NCI-H1105 (cell line): ENCODE measurements at regions not wholly inside any gene's neighbourhood (a gene's known extent, or its start where the extent isn't known, plus 50 kb on each side); places are given as distances from the start of the nearest gene placed in this dataset.

Experiments used
- DNase-seq: peaks from one replicate; lab custom pipeline; 2025; lab: John Stamatoyannopoulos, UW

- DNase-seq: no peak
Measured at GRCh38 chr11:45436966-45437365, 150.8 kb upstream of the SYT13 start.

GRCh38 chr11:45436118-45436517 is 150.0 kb upstream of the SYT13 start:
- DNase-seq: no peak

GRCh38 chr11:45435706-45436105 is 149.6 kb upstream of the SYT13 start:
- DNase-seq: no peak

DNA sequence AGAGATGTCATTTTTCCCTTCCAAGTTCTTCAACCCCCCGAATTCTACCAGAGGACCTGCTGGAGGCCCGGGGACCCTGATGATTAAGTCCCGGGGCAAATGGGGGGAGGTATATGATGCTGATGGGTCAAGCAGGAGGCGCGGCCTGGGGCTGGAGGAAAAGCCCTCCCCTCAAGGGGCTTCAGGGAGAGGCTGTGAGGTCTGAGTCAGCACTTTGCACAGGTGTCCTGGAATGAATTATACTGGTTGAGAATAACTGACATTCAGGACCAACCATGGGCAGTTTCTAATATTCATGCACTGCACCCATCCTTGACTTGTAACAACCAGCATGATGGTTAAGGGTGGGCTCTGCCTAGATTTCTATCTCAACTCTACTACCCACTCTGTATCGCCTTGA is 146.8 kb upstream of the SYT13 start:
- no peak for DNase-seq

DNA sequence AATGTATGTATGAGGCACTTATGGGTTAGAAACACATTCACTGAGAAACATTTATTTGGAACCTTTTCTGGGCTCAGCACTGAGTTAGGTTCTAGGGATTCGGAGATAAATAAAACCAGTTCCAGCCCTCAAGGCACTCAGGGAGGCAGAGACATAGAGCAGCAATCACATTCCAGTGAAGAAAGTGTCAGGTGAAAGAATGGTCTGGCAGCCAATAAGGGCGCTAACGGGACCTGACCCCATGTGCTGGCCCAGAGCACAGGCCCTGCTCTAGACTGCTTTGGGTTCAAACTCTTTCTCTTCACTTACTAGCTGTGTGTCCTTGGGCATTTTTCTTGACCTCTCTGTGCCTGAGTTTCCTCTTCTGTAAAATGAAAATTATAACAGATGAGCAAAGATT is 146.0 kb upstream of the SYT13 start:
- DNase-seq: no peak

DNA sequence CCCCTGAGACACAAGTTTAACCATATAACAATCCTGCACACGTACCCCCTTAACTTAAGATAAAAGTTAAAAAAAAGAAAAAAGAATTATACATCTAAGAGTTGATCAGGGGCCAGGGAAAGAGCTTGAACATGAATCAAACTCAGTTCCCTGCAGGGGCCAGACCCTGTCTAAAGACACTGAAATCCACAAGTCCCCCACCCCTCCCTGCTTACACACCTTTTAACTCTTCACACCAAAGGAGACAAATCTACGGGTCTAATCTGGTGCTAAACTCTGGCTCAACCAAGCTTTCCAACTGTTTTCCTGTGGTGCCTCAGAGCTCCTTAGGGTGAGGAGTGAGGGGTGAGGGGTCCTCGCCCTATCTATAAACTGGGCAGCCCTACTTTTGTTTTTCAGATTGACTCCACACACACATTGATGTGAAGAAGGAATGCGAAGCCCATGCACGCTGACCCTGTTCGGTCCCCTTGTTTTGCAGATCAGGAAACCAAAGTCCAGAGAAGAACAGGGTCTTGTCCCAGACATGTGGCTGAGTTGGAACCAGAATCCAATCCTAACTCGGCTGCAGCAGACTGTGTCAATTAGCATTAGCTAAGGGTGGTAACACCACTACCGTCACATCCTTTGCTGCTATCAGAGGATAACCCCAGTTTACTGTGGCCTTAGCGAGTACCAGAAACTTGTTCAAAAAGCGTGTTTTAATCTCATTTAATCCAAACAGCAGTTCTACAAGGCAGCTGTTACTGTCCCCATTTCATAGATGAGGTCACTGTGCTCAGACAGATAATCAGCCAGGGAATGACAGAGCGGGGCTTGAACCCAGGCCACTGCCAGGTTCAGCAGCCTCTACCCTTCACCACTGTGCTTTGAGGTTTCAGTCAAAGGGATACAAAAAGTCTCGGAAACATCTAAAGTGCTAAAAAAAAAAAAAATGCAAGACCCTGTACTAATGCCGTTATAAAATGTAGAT is 145.2 kb upstream of the SYT13 start:
- DNase-seq: no peak

DNA sequence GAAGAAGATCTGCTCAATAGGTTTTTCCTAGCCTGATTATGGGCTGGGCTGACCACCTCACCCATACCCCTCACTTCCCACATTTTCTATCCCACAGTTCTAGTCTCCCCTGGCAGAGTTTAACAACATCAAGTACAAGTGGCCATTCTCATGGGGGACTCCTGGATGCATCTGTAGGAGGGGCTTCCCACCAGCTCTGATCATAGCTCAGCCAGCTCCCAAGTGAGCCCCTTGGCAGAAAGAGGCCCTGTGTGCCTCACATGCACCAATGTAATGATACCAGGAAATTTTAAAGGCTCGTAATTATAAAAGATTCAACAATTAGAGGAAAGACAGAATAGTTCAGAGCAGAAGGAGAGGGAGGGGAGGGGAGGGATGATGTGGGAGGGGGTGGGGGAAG is 144.2 kb upstream of the SYT13 start:
- no peak for DNase-seq

DNA sequence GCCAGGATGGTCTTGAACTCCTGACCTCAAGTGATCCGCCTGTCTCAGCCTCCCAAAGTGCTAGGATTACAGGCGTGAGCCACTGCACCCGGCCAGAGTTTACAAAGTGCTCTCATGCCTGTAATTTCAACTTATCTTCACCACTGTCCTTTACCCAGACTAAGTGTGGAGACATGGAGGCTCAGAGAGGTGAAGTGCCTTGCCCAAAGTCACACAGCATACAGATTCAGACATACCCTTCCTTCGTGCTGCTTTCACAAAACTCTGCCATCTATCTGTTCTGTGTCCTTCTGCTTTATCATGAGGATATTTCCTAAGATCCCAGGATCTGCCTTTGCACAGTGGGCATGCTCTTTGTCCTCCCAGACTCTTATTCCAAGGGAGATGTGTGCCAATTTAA is 143.6 kb upstream of the SYT13 start:
- no peak for DNase-seq

- no peak for DNase-seq
Measured at GRCh38 chr11:45428541-45429230, 142.5 kb upstream of the SYT13 start.

- no peak for DNase-seq
Measured at GRCh38 chr11:45428116-45428515, 142.0 kb upstream of the SYT13 start.

GRCh38 chr11:45424411-45425180 is 138.5 kb upstream of the SYT13 start:
- no peak for DNase-seq

GRCh38 chr11:45423475-45424120 is 137.5 kb upstream of the SYT13 start:
- DNase-seq: no peak

GRCh38 chr11:45423036-45423435 is 136.9 kb upstream of the SYT13 start:
- no peak for DNase-seq

- no peak for DNase-seq
Measured at GRCh38 chr11:45414088-45414487, 127.9 kb upstream of the SYT13 start.

GRCh38 chr11:45413156-45413858 is 127.2 kb upstream of the SYT13 start:
- DNase-seq: no peak

GRCh38 chr11:45412521-45412920 is 126.4 kb upstream of the SYT13 start:
- no peak for DNase-seq

GRCh38 chr11:45412051-45412471 is 125.9 kb upstream of the SYT13 start:
- DNase-seq: no peak

DNA sequence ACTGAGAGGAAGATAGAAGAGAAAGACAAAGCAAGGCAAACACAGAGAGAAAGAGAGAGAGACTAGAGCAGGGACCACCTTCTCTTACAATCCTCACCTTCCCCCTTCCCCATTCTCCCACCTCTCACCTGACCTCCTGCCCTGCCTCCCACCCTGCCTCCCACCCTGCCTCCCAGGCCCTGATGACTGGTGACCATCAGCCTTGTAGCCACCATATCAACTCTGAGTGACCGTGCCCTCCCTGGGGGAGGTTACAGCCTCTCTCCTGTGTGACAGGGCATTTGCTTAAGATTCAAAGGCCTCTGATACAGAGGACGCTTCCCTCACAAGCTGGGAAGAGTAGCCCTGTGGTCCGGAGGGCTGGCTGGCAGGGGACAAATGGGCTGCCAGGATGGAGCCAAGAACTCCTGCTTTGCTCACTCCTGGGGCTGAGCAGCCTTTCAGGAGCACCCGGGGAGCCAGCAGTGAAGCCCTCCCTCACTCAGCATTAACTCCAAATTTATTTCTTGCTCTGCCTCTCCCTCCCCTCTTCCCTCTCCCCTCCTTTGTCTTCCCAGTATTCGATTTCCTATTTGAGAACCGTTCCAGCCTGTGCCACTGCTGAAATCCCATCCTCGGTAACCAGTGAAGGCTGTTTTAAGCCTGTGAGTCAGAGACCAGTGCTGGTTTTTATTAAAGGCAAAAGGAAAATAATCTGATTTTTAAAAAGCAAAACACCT is 125.2 kb upstream of the SYT13 start:
- no peak for DNase-seq

GRCh38 chr11:45410391-45411227 is 124.5 kb upstream of the SYT13 start:
- no peak for DNase-seq

- DNase-seq: no peak
Measured at GRCh38 chr11:45409587-45409986, 123.4 kb upstream of the SYT13 start.
